NT2/D1 (cell line): ENCODE measurements at regions not wholly inside any gene's neighbourhood (a gene's known extent, or its start where the extent isn't known, plus 50 kb on each side); places are given as distances from the start of the nearest gene placed in this dataset.

Source experiments
- SUZ12 ChIP-seq: IDR thresholded peaks from 2 replicates; pipeline ENCODE4 v1.6.1; 2011; ENCODE audit not compliant: insufficient read length, insufficient read depth; ENCODE audit errors: extremely low read depth
- YY1 ChIP-seq: IDR thresholded peaks from 2 replicates; pipeline ENCODE4 v1.6.1; 2011; ENCODE audit not compliant: insufficient read length, insufficient read depth
- ZNF274 ChIP-seq: IDR thresholded peaks from 2 replicates; pipeline ENCODE4 v1.6.1; 2011; ENCODE audit warnings: mild to moderate bottlenecking, low read depth, low read length

DNA sequence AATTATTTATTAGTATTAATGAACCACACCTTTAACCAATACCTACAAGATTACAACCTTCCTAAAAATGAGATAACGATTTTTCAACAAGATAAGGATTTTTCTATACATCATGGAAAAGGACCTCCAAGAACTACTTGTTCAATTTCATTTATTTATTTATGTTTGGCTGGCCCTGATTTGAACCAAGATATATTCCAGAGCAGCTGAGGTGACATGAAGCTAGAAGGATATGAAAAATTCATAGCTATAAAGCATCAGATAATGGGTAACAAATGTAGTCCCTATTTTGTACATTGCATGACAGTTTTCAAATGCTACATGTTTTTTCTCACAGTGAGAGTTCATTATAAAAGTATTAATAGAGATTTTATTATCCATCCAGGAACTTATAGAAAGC is 798.5 kb upstream of the ARRDC3 start:
- TF ChIP-seq ZNF274 (no peak), YY1 (no peak), SUZ12 (no peak)
